ENCODE measurements at regions not wholly inside any gene's neighbourhood (a gene's known extent, or its start where the extent isn't known, plus 50 kb on each side); places are given as distances from the start of the nearest gene placed in this dataset.

DNA sequence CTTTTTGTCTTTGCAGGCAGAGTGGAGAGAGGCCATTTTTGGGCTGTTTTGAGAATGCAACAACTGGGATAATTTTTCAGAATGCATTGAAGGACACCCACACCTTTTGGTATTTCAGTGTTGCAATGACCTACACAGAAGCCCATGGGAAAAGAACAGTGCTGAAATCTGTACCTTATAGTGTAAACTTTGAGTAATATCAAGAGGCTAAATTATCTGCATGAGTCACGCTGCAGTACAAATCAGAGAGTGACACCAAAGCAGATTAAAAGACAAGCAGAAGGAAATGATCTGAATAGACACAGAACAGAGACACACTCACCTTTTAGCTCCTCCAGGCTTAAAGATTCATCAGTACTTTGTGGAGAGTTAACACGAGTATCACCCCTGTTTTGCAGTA, 265.3 kb downstream of the PAX3 start:
- TF ChIP-seq POLR2AphosphoS5 (IDR thresholded peaks at IDR 0.05) (no peak), POLR2A (IDR thresholded peaks at IDR 0.05) (no peak)
- TF ChIP-seq, protein P1, sequence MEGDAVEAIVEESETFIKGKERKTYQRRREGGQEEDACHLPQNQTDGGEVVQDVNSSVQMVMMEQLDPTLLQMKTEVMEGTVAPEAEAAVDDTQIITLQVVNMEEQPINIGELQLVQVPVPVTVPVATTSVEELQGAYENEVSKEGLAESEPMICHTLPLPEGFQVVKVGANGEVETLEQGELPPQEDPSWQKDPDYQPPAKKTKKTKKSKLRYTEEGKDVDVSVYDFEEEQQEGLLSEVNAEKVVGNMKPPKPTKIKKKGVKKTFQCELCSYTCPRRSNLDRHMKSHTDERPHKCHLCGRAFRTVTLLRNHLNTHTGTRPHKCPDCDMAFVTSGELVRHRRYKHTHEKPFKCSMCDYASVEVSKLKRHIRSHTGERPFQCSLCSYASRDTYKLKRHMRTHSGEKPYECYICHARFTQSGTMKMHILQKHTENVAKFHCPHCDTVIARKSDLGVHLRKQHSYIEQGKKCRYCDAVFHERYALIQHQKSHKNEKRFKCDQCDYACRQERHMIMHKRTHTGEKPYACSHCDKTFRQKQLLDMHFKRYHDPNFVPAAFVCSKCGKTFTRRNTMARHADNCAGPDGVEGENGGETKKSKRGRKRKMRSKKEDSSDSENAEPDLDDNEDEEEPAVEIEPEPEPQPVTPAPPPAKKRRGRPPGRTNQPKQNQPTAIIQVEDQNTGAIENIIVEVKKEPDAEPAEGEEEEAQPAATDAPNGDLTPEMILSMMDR (IDR thresholded peaks at IDR 0.05 in 8 of 11, conservative IDR thresholded peaks at IDR 0.05 in 3 of 11): no peak
- no peaks in the 10 kb centered on the region for H3K4me1 ChIP-seq
- intact Hi-C loops (cut with DNase I; ENCODE audit: low total_unique reads): no loop called here
- no peaks in the 10 kb centered on the region for H3K36me3 ChIP-seq
- H3K4me3 ChIP-seq: no peak overlapping the region
- whole genome bisulfite sequencing, 5 donors: 59 to 78% (median 72%) methylated on average over 2 of the region's 2 CpGs
- no peak for DNase-seq
- H3K9me3 ChIP-seq: peaks cover 0 to 3% (median 0%) of the 10 kb centered on the region in 8 donors
- H3K27ac ChIP-seq: no peak overlapping the region
- peaks cover 0 to 6% (median 0%) of the 10 kb centered on the region in 7 donors for H3K27me3 ChIP-seq (replicated peaks in 1 of 7)

DNA sequence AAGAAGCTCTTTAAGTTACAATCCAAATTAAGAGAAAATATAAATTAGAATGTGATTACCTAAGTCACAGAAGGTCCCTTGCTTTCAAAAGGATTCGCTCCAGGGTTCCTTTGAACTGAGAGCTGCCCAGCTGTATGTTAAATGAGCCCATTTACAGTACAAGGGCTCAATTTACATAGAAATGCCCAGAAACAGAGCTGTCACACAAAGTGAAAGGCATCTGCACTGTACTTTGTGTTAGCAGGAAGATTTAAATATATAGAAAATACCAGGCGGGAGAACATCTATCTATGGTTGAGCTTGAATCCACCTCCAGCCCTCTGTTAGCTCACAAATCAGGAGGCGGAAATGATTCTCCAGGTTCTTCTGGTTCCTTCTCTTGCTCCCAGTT, 272.9 kb downstream of the PAX3 start:
- H3K27ac ChIP-seq: no peak overlapping the region
- H3K27me3 ChIP-seq (replicated peaks in 1 of 7): peaks cover 0 to 12% (median 0%) of the 10 kb centered on the region in 7 donors
- TF ChIP-seq, protein P1 (IDR thresholded peaks at IDR 0.05 in 8 of 11, conservative IDR thresholded peaks at IDR 0.05 in 3 of 11): no peak
- TF ChIP-seq POLR2AphosphoS5 (IDR thresholded peaks at IDR 0.05) (no peak), POLR2A (IDR thresholded peaks at IDR 0.05) (no peak)
- intact Hi-C loops (cut with DNase I; ENCODE audit: low total_unique reads): no loop called here
- no peak overlapping the region for H3K4me3 ChIP-seq
- peaks cover 0 to 3% (median 0%) of the 10 kb centered on the region in 8 donors for H3K9me3 ChIP-seq
- peaks cover 0 to 7% (median 0%) of the 10 kb centered on the region in 6 donors for H3K4me1 ChIP-seq
- no peaks in the 10 kb centered on the region for H3K36me3 ChIP-seq
- DNase-seq: no peak
- WGBS, 5 donors: 46 to 58% (median 49%) methylated on average over 3 of the region's 3 CpGs

DNA sequence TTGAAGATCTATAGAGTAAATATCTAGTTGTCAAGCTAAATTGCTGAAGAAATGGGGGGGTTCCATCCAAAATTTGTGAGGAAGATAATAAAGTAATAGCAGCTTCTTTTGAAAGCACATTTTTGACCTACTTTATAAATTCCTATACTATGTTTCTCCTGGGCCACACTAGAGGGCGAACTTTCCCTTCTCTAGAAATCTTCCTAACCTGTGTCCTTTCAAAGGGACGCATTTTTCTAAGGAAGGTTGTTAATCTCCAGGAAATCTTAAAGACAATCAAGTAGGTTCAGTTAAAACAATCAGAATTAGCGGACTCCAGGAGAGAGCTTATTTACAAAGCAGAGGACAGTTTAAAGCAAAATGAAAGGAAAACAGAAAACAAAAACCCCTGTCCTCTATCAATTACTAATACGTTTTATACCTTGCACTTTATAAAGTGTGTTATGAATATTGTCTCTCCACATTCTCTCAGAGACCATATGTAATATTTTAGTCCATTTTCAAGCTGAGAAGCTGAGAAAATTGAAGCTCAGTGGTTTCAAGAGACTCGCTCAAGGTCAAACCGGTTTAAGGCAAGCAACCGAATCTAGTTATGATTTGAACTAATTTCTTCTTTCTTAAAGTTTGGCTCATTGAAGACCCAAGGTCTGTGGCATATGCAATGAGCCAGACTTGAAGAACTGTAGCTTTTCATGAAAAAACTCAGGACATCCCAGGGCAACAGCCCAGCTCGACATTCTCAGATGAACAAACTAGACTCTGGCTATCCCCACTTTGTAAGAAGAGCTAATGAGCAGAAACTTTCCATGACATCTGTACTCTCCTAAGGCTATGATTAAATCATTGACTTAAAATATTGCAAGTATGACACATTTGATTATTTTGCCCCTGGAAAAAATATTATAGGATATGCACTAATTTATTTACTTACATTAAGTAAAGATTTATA, 273.6 kb downstream of the PAX3 start:
- DNase-seq: no peak
- Histone ChIP-seq H3K4me3 (peak overlapping the region in 1 of 8 donors; percentile 3), H3K4me1 (peaks cover 0 to 7% (median 0%) of the 10 kb centered on the region in 6 donors), H3K27me3 (replicated peaks in 1 of 7) (peaks cover 0 to 12% (median 0%) of the 10 kb centered on the region in 7 donors), H3K27ac (no peak overlapping the region), H3K36me3 (no peaks in the 10 kb centered on the region), H3K9me3 (peaks cover 0 to 3% (median 0%) of the 10 kb centered on the region in 8 donors)
- intact Hi-C loops (cut with DNase I; ENCODE audit: low total_unique reads): no loop called here
- TF ChIP-seq POLR2A (IDR thresholded peaks at IDR 0.05): no peak
- TF ChIP-seq, protein P1 (IDR thresholded peaks at IDR 0.05 in 8 of 11, conservative IDR thresholded peaks at IDR 0.05 in 3 of 11): peak in 2 of 11 experiments; percentile 23 to 31
- WGBS, 5 donors: 33 to 39% (median 38%) methylated on average over 8 of the region's 8 CpGs

DNA sequence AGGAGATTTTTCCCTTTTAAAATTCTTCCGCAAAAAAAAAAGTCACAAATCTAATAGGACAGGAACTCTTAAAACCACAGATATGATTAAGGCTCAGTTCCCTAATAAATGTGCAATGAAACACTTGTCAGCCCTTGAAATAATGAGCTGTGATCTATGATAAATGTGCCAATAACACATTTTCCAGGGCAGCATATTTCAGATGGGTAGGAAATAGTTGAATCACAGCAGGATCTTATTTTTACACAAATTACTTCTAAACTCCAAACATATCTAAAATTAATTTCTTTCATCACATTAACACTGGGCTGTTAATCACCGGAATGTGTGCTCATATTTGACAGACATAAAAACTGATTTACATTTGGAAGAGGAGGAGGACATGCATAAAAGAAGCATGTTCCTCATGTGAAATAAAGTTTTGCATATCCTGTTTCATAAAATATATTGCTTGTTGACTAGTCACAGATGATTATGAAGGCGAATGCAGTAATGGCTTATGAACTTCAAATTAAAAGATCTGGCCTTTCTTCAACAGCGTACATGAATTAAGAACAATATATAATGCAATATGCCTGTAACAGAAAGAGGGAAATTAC, 281.4 kb downstream of the PAX3 start:
- 83 to 89% (median 84%) methylated on average over 4 of the region's 4 CpGs for WGBS, 5 donors
- intact Hi-C loops (cut with DNase I; ENCODE audit: low total_unique reads): no loop called here
- H3K4me3 ChIP-seq: no peak overlapping the region
- peaks cover 0 to 7% (median 0%) of the 10 kb centered on the region in 7 donors for H3K27me3 ChIP-seq (replicated peaks in 1 of 7)
- H3K9me3 ChIP-seq: no peaks in the 10 kb centered on the region
- DNase-seq: no peak
- H3K4me1 ChIP-seq: no peaks in the 10 kb centered on the region
- H3K36me3 ChIP-seq: no peaks in the 10 kb centered on the region
- no peak overlapping the region for H3K27ac ChIP-seq
- TF ChIP-seq, protein P1 (IDR thresholded peaks at IDR 0.05 in 8 of 11, conservative IDR thresholded peaks at IDR 0.05 in 3 of 11): no peak
- TF ChIP-seq POLR2A (IDR thresholded peaks at IDR 0.05) (no peak), POLR2AphosphoS5 (IDR thresholded peaks at IDR 0.05) (no peak)
